Smooth muscle cell (in vitro differentiated cells): ENCODE measurements at regions not wholly inside any gene's neighbourhood (a gene's known extent, or its start where the extent isn't known, plus 50 kb on each side); places are given as distances from the start of the nearest gene placed in this dataset.

Experiments
- DNase-seq: peaks from one replicate; lab custom pipeline; 2025; ENCODE audit not compliant: unreplicated experiment; lab: John Stamatoyannopoulos, UW
- H2AFZ ChIP-seq: fragments of 200-600 bp; sonication (generic); 2 replicates; pipeline ENCODE4 v1.6.0; 2016; ENCODE audit warnings: antibody characterized with exemption, low read depth, mild to moderate bottlenecking
- H3F3A ChIP-seq: fragments of 200-600 bp; sonication (generic); 2 replicates; pipeline ENCODE4 v1.6.0; 2017; ENCODE audit warnings: antibody characterized with exemption, low read depth
- H3K27ac ChIP-seq: fragments of 200-600 bp; sonication (generic); 2 replicates; pipeline ENCODE4 v1.5.1; 2016; ENCODE audit warnings: low read depth, mild to moderate bottlenecking
- H3K27me3 ChIP-seq: fragments of 200-600 bp; sonication (generic); 2 replicates; pipeline ENCODE4 v1.6.1; 2016; ENCODE audit warnings: low read depth, mild to moderate bottlenecking
- H3K36me3 ChIP-seq: fragments of 200-600 bp; sonication (generic); 2 replicates; pipeline ENCODE4 v1.5.1; 2016; ENCODE audit warnings: low read depth
- H3K4me1 ChIP-seq: fragments of 200-600 bp; sonication (generic); 2 replicates; pipeline ENCODE4 v1.5.1; 2016; ENCODE audit warnings: low read depth
- H3K4me2 ChIP-seq: fragments of 200-600 bp; sonication (generic); 2 replicates; pipeline ENCODE4 v1.6.0; 2016; ENCODE audit warnings: mild to moderate bottlenecking
- H3K4me3 ChIP-seq: fragments of 200-600 bp; sonication (generic); 2 replicates; pipeline ENCODE4 v1.5.1; 2016; ENCODE audit warnings: mild to moderate bottlenecking
- H3K79me2 ChIP-seq: fragments of 200-600 bp; sonication (generic); 2 replicates; pipeline ENCODE4 v1.6.0; 2016; ENCODE audit warnings: low read depth, mild to moderate bottlenecking
- H3K9ac ChIP-seq: fragments of 200-600 bp; sonication (generic); 2 replicates; pipeline ENCODE4 v1.6.0; 2016; ENCODE audit warnings: low read depth
- H3K9me3 ChIP-seq: fragments of 200-600 bp; sonication (generic); replicated peaks from 2 replicates; pipeline ENCODE4 v1.5.1; 2016; ENCODE audit warnings: low read depth
- H4K20me1 ChIP-seq: fragments of 200-600 bp; sonication (generic); 2 replicates; pipeline ENCODE4 v1.6.0; 2016; ENCODE audit warnings: low read depth
- CTCF ChIP-seq: fragments of 200-600 bp; sonication (generic); IDR thresholded peaks from 2 replicates; pipeline ENCODE4 v1.5.1; 2017; ENCODE audit warnings: borderline replicate concordance, mild to moderate bottlenecking, antibody characterized with exemption; ENCODE audit not compliant: insufficient read depth, poor library complexity, severe bottlenecking
- WGBS: methylation state at CpG from one replicate; pipeline ENCODE4 v1.1.7; 2016; ENCODE audit warnings: low lambda C conversion rate; 5-methylcytosine and 5-hydroxymethylcytosine counted together

DNA sequence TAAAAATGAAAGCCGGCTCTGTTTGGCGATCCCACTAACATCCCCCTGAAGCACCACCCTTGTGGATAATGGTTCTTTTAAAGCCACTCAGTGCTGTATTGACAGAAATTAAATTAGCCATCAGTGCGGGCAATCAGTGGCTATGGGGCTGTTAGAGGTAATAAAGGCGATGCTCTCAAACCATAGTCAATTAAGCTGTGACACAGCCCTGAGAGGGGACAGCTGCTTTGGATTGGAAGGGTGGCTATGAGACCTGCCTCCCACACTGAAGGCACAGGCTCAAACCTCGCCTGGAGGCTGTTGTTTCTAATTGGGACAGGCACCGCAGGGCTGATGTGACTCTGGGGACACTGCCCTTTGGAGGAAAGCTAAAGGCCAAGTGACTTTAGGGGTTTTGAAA lies 562.2 kb downstream of the VRK1 start:
- no peaks in the 10 kb centered on the region for H3K4me1 ChIP-seq
- no peaks in the 10 kb centered on the region for H3F3A ChIP-seq
- DNase-seq = no peak
- no peaks in the 10 kb centered on the region for H3K9me3 ChIP-seq
- H4K20me1 ChIP-seq = no peaks in the 10 kb centered on the region
- H3K4me2 ChIP-seq = no peak overlapping the region
- H2AFZ ChIP-seq = no peak overlapping the region
- no peak overlapping the region for H3K27ac ChIP-seq
- H3K36me3 ChIP-seq = no peaks in the 10 kb centered on the region
- no peaks in the 10 kb centered on the region for H3K79me2 ChIP-seq
- H3K4me3 ChIP-seq = no peak overlapping the region
- WGBS = 83% methylated on average over 6 of the region's 6 CpGs
- no peak for TF ChIP-seq CTCF
- no peak overlapping the region for H3K9ac ChIP-seq
- peaks cover 5% of the 10 kb centered on the region for H3K27me3 ChIP-seq

- DNase-seq = no peak
- WGBS = 95% methylated on average over 6 of the region's 6 CpGs
- Histone ChIP-seq H3K4me3 (no peak overlapping the region), H3K9ac (no peak overlapping the region), H3F3A (no peaks in the 10 kb centered on the region), H3K36me3 (no peaks in the 10 kb centered on the region), H3K4me2 (no peak overlapping the region), H3K9me3 (no peaks in the 10 kb centered on the region), H3K27me3 (no peaks in the 10 kb centered on the region), H2AFZ (no peak overlapping the region), H3K4me1 (no peaks in the 10 kb centered on the region), H3K79me2 (no peaks in the 10 kb centered on the region), H3K27ac (no peak overlapping the region), H4K20me1 (no peaks in the 10 kb centered on the region)
- no peak for TF ChIP-seq CTCF
Measured at GRCh38 chr14:97361181-97361580, 564.0 kb downstream of the VRK1 start.

GRCh38 chr14:97361958-97362357 lies 564.8 kb downstream of the VRK1 start:
- TF ChIP-seq CTCF = no peak
- no peak overlapping the region for H2AFZ ChIP-seq
- H3F3A ChIP-seq = no peaks in the 10 kb centered on the region
- WGBS = 87% methylated on average over 3 of the region's 3 CpGs
- no peak overlapping the region for H3K27ac ChIP-seq
- H3K27me3 ChIP-seq = no peaks in the 10 kb centered on the region
- no peak for DNase-seq
- H3K79me2 ChIP-seq = no peaks in the 10 kb centered on the region
- H3K9me3 ChIP-seq = no peaks in the 10 kb centered on the region
- no peak overlapping the region for H3K4me2 ChIP-seq
- H3K9ac ChIP-seq = no peak overlapping the region
- no peak overlapping the region for H3K4me3 ChIP-seq
- no peaks in the 10 kb centered on the region for H3K36me3 ChIP-seq
- H4K20me1 ChIP-seq = no peaks in the 10 kb centered on the region
- no peaks in the 10 kb centered on the region for H3K4me1 ChIP-seq

GRCh38 chr14:97366400-97366799 lies 569.2 kb downstream of the VRK1 start:
- WGBS = 55% methylated on average over 11 of the region's 11 CpGs
- no peaks in the 10 kb centered on the region for H3K4me1 ChIP-seq
- no peak for DNase-seq
- H3K9me3 ChIP-seq = no peaks in the 10 kb centered on the region
- H3K36me3 ChIP-seq = no peaks in the 10 kb centered on the region
- no peak for TF ChIP-seq CTCF
- H3K9ac ChIP-seq = no peak overlapping the region
- no peak overlapping the region for H3K27ac ChIP-seq
- H3K4me2 ChIP-seq = no peak overlapping the region
- no peaks in the 10 kb centered on the region for H3K27me3 ChIP-seq
- H3K79me2 ChIP-seq = no peaks in the 10 kb centered on the region
- no peaks in the 10 kb centered on the region for H3F3A ChIP-seq
- no peak overlapping the region for H2AFZ ChIP-seq
- no peaks in the 10 kb centered on the region for H4K20me1 ChIP-seq
- no peak overlapping the region for H3K4me3 ChIP-seq
